IPS DF 6.9 (cell line): ENCODE measurements at regions not wholly inside any gene's neighbourhood (a gene's known extent, or its start where the extent isn't known, plus 50 kb on each side); places are given as distances from the start of the nearest gene placed in this dataset.

Source experiments
- DNase-seq: peaks from one replicate; pipeline ENCODE4 v3.0.0-alpha.2; 2013; ENCODE audit warnings: low read depth, low spot score
- H3K27ac ChIP-seq: one replicate; pipeline ENCODE4 v1.5.1; 2013; ENCODE audit warnings: low read length, control low read depth
- H3K27me3 ChIP-seq: 2 replicates; pipeline ENCODE4 v1.6.1; 2013; ENCODE audit warnings: mild to moderate bottlenecking, low read length; ENCODE audit not compliant: control insufficient read depth, insufficient read depth
- H3K36me3 ChIP-seq: 2 replicates; pipeline ENCODE4 v1.6.1; 2013; ENCODE audit warnings: low read length; ENCODE audit not compliant: control insufficient read depth, insufficient read depth
- H3K4me1 ChIP-seq: 2 replicates; pipeline ENCODE4 v1.6.1; 2013; ENCODE audit warnings: low read length; ENCODE audit not compliant: control insufficient read depth, insufficient read depth
- H3K4me3 ChIP-seq: 2 replicates; pipeline ENCODE4 v1.5.1; 2013; ENCODE audit warnings: mild to moderate bottlenecking, low read length
- H3K9me3 ChIP-seq: 2 replicates; pipeline ENCODE4 v1.6.1; 2013; ENCODE audit warnings: low read length, inconsistent platforms; ENCODE audit not compliant: control insufficient read depth, insufficient read depth
- WGBS: extraction: QIAGEN DNeasy Blood & Tissue Kit; methylation state at CpG from one replicate; pipeline ENCODE4 v1.1.7; 2013; ENCODE audit warnings: mixed read lengths, missing lambda C conversion rate; ENCODE audit not compliant: insufficient read length, insufficient coverage; 5-methylcytosine and 5-hydroxymethylcytosine counted together

- Histone ChIP-seq H3K9me3 (no peaks in the 10 kb centered on the region), H3K27me3 (no peaks in the 10 kb centered on the region), H3K4me3 (no peak overlapping the region), H3K4me1 (peaks cover 8% of the 10 kb centered on the region), H3K36me3 (no peaks in the 10 kb centered on the region), H3K27ac (no peak overlapping the region)
- no CpG with 5 or more reads among the region's 6 CpGs for WGBS
- DNase-seq = no peak
Observed at GRCh38 chr6:43868467-43868866, 98.5 kb downstream of the VEGFA start.

- Histone ChIP-seq H3K27me3 (no peaks in the 10 kb centered on the region), H3K36me3 (no peaks in the 10 kb centered on the region), H3K27ac (no peak overlapping the region), H3K4me1 (peaks cover 8% of the 10 kb centered on the region), H3K9me3 (no peaks in the 10 kb centered on the region), H3K4me3 (no peak overlapping the region)
- no CpG with 5 or more reads among the region's 5 CpGs for WGBS
- DNase-seq = no peak
Observed at GRCh38 chr6:43867996-43868395, 98.0 kb downstream of the VEGFA start.

GRCh38 chr6:43867246-43867645 lies 97.2 kb downstream of the VEGFA start:
- no CpG with 5 or more reads among the region's 4 CpGs for WGBS
- Histone ChIP-seq H3K36me3 (no peaks in the 10 kb centered on the region), H3K27me3 (no peaks in the 10 kb centered on the region), H3K4me1 (peaks cover 8% of the 10 kb centered on the region), H3K4me3 (no peak overlapping the region), H3K27ac (no peak overlapping the region), H3K9me3 (no peaks in the 10 kb centered on the region)
- no peak for DNase-seq

GRCh38 chr6:43865932-43866645 lies 96.1 kb downstream of the VEGFA start:
- no CpG with 5 or more reads among the region's 12 CpGs for WGBS
- Histone ChIP-seq H3K27me3 (no peaks in the 10 kb centered on the region), H3K4me3 (no peak overlapping the region), H3K27ac (no peak overlapping the region), H3K4me1 (peaks cover 8% of the 10 kb centered on the region), H3K36me3 (no peaks in the 10 kb centered on the region), H3K9me3 (no peaks in the 10 kb centered on the region)
- no peak for DNase-seq

GRCh38 chr6:43865086-43865485 lies 95.1 kb downstream of the VEGFA start:
- Histone ChIP-seq H3K27ac (no peak overlapping the region), H3K36me3 (no peaks in the 10 kb centered on the region), H3K9me3 (no peaks in the 10 kb centered on the region), H3K27me3 (no peaks in the 10 kb centered on the region), H3K4me1 (peaks cover 7% of the 10 kb centered on the region), H3K4me3 (no peak overlapping the region)
- DNase-seq = no peak
- no CpG with 5 or more reads among the region's 4 CpGs for WGBS

GRCh38 chr6:43862925-43863324 lies 92.9 kb downstream of the VEGFA start:
- Histone ChIP-seq H3K27me3 (no peaks in the 10 kb centered on the region), H3K4me3 (no peak overlapping the region), H3K27ac (no peak overlapping the region), H3K36me3 (no peaks in the 10 kb centered on the region), H3K4me1 (peaks cover 1% of the 10 kb centered on the region; the same call in 1 of the 2 replicates), H3K9me3 (no peaks in the 10 kb centered on the region)
- no CpG with 5 or more reads among the region's 2 CpGs for WGBS
- no peak for DNase-seq

- Histone ChIP-seq H3K4me1 (peaks cover 1% of the 10 kb centered on the region; the same call in 1 of the 2 replicates), H3K9me3 (no peaks in the 10 kb centered on the region), H3K36me3 (no peaks in the 10 kb centered on the region), H3K27me3 (no peaks in the 10 kb centered on the region), H3K27ac (no peak overlapping the region), H3K4me3 (no peak overlapping the region)
- WGBS = no CpG with 5 or more reads among the region's 14 CpGs
- no peak for DNase-seq
Observed at GRCh38 chr6:43861212-43861894, 91.3 kb downstream of the VEGFA start.

- Histone ChIP-seq H3K9me3 (no peaks in the 10 kb centered on the region), H3K27me3 (no peaks in the 10 kb centered on the region), H3K4me3 (no peak overlapping the region), H3K36me3 (no peaks in the 10 kb centered on the region), H3K27ac (no peak overlapping the region), H3K4me1 (no peaks in the 10 kb centered on the region)
- DNase-seq = no peak
- WGBS = no CpG with 5 or more reads among the region's 7 CpGs
Observed at GRCh38 chr6:43860285-43860684, 90.3 kb downstream of the VEGFA start.

- no peaks in the 10 kb centered on the region for H3K4me1 ChIP-seq
- no peak for DNase-seq
- no peaks in the 10 kb centered on the region for H3K36me3 ChIP-seq
- H3K27me3 ChIP-seq = no peaks in the 10 kb centered on the region
- no CpG with 5 or more reads among the region's 9 CpGs for WGBS
- no peak overlapping the region for H3K4me3 ChIP-seq
- no peaks in the 10 kb centered on the region for H3K9me3 ChIP-seq
- no peak overlapping the region for H3K27ac ChIP-seq
Observed at GRCh38 chr6:43859213-43859612, 89.2 kb downstream of the VEGFA start.

- H3K9me3 ChIP-seq = no peaks in the 10 kb centered on the region
- WGBS = no CpG with 5 or more reads among the region's 11 CpGs
- H3K4me1 ChIP-seq = no peaks in the 10 kb centered on the region
- no peak overlapping the region for H3K27ac ChIP-seq
- no peak for DNase-seq
- H3K36me3 ChIP-seq = no peaks in the 10 kb centered on the region
- no peak overlapping the region for H3K4me3 ChIP-seq
- no peaks in the 10 kb centered on the region for H3K27me3 ChIP-seq
Observed at GRCh38 chr6:43858161-43859153, 88.4 kb downstream of the VEGFA start.
